ENCODE measurements at regions not wholly inside any gene's neighbourhood (a gene's known extent, or its start where the extent isn't known, plus 50 kb on each side); places are given as distances from the start of the nearest gene placed in this dataset.

DNA sequence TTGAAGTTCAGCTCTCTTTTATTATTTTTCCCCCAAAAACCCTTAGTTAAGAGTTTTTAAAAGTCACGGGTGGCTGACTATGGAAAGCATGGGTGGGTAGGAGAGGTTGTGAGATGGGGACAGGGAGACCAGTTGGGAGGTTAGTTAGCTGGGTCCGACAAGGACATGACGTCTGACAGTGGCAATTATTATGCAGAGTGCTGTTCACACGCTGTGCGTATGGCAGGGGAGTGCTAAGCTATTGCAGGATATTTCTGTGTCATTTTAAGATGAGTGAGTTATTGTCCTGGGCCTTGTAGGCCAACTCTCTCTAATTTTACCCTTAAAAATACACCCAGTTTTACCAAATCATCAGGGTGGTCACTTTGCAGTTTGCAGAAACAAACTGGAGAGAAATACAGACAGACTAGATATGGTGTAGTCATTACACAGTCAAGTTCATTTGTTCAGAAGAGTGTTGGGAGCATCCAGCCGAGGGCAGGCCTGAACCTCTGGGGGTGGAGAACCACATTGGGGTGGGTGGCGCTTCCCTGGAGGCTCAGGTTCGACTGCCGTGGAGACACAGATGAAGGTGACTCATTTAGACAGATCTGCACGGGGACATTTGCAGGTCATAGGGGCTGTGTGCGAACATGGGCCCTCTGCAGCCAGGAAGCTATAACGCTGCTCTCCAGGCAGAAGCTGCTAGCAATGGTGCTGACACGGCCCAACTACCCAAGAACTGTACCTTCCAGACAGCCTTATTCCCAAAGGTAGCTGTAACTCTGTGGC is 307.6 kb downstream of the QKI start:
- Histone ChIP-seq H3K9me3 (ENCODE audit: low read length) (no peaks in the 10 kb centered on the region), H3K27me3 (ENCODE audit: insufficient read depth, low read depth, low read length) (no peaks in the 10 kb centered on the region), H3K4me2 (ENCODE audit: low read length) (no peak overlapping the region), H2AFZ (ENCODE audit: low read depth, low read length) (no peak overlapping the region), H3K79me2 (replicated peaks; ENCODE audit: insufficient read depth, low read length) (no peaks in the 10 kb centered on the region), H3K9ac (ENCODE audit: low read length) (no peak overlapping the region), H3K27ac (ENCODE audit: low read length) (no peak overlapping the region), H3K9me2 (ENCODE audit: insufficient read depth, low read length) (no peaks in the 10 kb centered on the region), H4K20me1 (ENCODE audit: insufficient read depth) (no peaks in the 10 kb centered on the region), H3K4me3 (ENCODE audit: low read length) (no peak overlapping the region), H3F3A (ENCODE audit: insufficient read depth, low read length, poor library complexity, severe bottlenecking) (no peaks in the 10 kb centered on the region), H3K36me3 (ENCODE audit: insufficient read depth, low read length) (no peaks in the 10 kb centered on the region)
- TF ChIP-seq EZH2 (IDR thresholded peaks at IDR 0.05; ENCODE audit: borderline replicate concordance, insufficient read depth, low read length, poor library complexity, severe bottlenecking) (no peak), RAD21 (conservative IDR thresholded peaks at IDR 0.05) (no peak), TAF1 (IDR thresholded peaks at IDR 0.05; ENCODE audit: low read depth) (no peak), CTCF (IDR thresholded peaks at IDR 0.05; ENCODE audit: poor library complexity, severe bottlenecking) (no peak), SMC3 (conservative IDR thresholded peaks at IDR 0.05; ENCODE audit: poor library complexity) (no peak), EP300 (conservative IDR thresholded peaks at IDR 0.05; ENCODE audit: poor library complexity, severe bottlenecking) (no peak), MXI1 (conservative IDR thresholded peaks at IDR 0.05; ENCODE audit: poor library complexity, severe bottlenecking) (no peak), POLR2AphosphoS5 (IDR thresholded peaks at IDR 0.05) (no peak)
- TF ChIP-seq, protein P1, sequence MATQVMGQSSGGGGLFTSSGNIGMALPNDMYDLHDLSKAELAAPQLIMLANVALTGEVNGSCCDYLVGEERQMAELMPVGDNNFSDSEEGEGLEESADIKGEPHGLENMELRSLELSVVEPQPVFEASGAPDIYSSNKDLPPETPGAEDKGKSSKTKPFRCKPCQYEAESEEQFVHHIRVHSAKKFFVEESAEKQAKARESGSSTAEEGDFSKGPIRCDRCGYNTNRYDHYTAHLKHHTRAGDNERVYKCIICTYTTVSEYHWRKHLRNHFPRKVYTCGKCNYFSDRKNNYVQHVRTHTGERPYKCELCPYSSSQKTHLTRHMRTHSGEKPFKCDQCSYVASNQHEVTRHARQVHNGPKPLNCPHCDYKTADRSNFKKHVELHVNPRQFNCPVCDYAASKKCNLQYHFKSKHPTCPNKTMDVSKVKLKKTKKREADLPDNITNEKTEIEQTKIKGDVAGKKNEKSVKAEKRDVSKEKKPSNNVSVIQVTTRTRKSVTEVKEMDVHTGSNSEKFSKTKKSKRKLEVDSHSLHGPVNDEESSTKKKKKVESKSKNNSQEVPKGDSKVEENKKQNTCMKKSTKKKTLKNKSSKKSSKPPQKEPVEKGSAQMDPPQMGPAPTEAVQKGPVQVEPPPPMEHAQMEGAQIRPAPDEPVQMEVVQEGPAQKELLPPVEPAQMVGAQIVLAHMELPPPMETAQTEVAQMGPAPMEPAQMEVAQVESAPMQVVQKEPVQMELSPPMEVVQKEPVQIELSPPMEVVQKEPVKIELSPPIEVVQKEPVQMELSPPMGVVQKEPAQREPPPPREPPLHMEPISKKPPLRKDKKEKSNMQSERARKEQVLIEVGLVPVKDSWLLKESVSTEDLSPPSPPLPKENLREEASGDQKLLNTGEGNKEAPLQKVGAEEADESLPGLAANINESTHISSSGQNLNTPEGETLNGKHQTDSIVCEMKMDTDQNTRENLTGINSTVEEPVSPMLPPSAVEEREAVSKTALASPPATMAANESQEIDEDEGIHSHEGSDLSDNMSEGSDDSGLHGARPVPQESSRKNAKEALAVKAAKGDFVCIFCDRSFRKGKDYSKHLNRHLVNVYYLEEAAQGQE (IDR thresholded peaks at IDR 0.05; ENCODE audit: borderline replicate concordance), result no peak

GRCh38 chr6:163721435-163721834 is 306.9 kb downstream of the QKI start:
- Histone ChIP-seq H4K20me1 (ENCODE audit: insufficient read depth) (no peaks in the 10 kb centered on the region), H3K27me3 (ENCODE audit: insufficient read depth, low read depth, low read length) (no peaks in the 10 kb centered on the region), H3K4me3 (ENCODE audit: low read length) (no peak overlapping the region), H3K27ac (ENCODE audit: low read length) (no peak overlapping the region), H3K79me2 (replicated peaks; ENCODE audit: insufficient read depth, low read length) (no peaks in the 10 kb centered on the region), H3K36me3 (ENCODE audit: insufficient read depth, low read length) (no peaks in the 10 kb centered on the region), H3K9me2 (ENCODE audit: insufficient read depth, low read length) (no peaks in the 10 kb centered on the region), H3K9me3 (ENCODE audit: low read length) (no peaks in the 10 kb centered on the region), H3K9ac (ENCODE audit: low read length) (no peak overlapping the region), H3K4me2 (ENCODE audit: low read length) (no peak overlapping the region), H3F3A (ENCODE audit: insufficient read depth, low read length, poor library complexity, severe bottlenecking) (no peaks in the 10 kb centered on the region), H2AFZ (ENCODE audit: low read depth, low read length) (no peak overlapping the region)
- no peak for TF ChIP-seq EP300 (conservative IDR thresholded peaks at IDR 0.05; ENCODE audit: poor library complexity, severe bottlenecking)
- no peak for TF ChIP-seq MXI1 (conservative IDR thresholded peaks at IDR 0.05; ENCODE audit: poor library complexity, severe bottlenecking)
- no peak for TF ChIP-seq SMC3 (conservative IDR thresholded peaks at IDR 0.05; ENCODE audit: poor library complexity)
- TF ChIP-seq, protein P1 (IDR thresholded peaks at IDR 0.05; ENCODE audit: borderline replicate concordance), result no peak
- no peak for TF ChIP-seq EZH2 (IDR thresholded peaks at IDR 0.05; ENCODE audit: borderline replicate concordance, insufficient read depth, low read length, poor library complexity, severe bottlenecking)
- TF ChIP-seq POLR2AphosphoS5 (IDR thresholded peaks at IDR 0.05), result no peak
- no peak for TF ChIP-seq CTCF (IDR thresholded peaks at IDR 0.05; ENCODE audit: poor library complexity, severe bottlenecking)
- TF ChIP-seq TAF1 (IDR thresholded peaks at IDR 0.05; ENCODE audit: low read depth), result no peak
- no peak for TF ChIP-seq RAD21 (conservative IDR thresholded peaks at IDR 0.05)

All from neural cell (in vitro differentiated cells).